HG03521 (cell line): ENCODE measurements at regions not wholly inside any gene's neighbourhood (a gene's known extent, or its start where the extent isn't known, plus 50 kb on each side); places are given as distances from the start of the nearest gene placed in this dataset.
"Not testable (repeated sequence)": the region's sequence is repeated elsewhere in the genome, so short reads cannot be mapped to it uniquely, and the experiment has no call there.

ENCODE experiments used
- ATAC-seq: cut with Tn5 transposase; IDR thresholded peaks from one replicate; pipeline ENCODE4 v1.9.1; 2021; ENCODE audit warnings: mild to moderate bottlenecking, moderate library complexity; ENCODE audit not compliant: unreplicated experiment

DNA sequence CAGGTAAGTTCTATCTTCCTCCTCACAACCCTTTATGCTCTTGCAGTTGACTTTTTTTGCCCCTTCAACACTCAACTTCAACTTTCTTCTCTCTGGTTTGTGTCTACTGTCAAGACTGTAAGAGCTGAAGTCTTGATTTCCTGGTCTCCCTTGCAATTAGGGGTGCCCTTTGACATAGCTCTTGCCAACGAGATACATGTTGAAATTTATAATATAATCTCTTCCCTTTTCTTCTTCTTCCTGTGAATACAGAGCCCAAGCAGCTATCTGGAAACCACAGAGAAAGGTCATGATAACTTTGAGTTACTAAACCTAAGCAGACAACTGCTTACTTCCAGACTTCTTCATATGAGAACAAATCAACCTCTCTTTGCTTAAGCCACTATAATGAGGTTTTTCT is 163.5 kb downstream of the MC4R start:
- no peak for ATAC-seq

DNA sequence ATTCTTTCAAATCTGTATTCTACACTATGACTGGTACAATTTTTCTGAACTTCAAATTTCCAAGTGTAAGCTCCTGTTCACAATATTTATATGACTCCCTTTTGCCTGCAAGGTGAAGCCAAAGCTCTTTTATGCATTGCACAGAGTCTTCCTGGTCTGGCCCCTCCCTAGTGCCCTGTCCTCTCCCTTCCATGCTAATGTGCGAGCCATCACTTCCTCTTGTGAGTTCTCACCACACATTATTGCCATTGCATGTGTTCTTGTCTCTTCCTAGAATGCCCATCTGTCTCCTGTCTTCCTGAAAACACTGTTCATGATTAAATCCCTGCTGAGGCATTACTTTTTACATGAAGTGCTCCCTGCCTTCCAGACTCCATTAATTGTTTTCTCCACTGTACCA is 169.9 kb downstream of the MC4R start:
- ATAC-seq, result no peak

DNA sequence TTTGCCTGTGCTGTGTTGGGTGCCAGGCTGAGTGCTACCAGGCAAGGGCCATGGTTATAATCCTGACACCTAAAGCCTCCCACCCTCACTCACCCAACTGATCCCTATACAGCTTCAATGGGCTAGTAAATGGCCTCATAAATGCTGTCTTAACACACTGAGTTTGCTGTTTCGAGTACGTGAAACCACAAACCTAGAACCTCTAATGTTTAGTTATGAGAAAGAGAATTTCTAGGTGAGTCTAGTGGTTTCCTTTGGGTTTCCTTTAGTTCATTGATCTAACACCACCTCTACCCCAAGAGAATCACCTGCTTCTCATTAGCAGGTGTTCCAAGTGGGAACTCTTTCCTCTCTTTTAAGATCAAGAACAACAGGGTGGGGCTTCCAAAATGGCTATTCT is 172.0 kb downstream of the MC4R start:
- no peak for ATAC-seq

DNA sequence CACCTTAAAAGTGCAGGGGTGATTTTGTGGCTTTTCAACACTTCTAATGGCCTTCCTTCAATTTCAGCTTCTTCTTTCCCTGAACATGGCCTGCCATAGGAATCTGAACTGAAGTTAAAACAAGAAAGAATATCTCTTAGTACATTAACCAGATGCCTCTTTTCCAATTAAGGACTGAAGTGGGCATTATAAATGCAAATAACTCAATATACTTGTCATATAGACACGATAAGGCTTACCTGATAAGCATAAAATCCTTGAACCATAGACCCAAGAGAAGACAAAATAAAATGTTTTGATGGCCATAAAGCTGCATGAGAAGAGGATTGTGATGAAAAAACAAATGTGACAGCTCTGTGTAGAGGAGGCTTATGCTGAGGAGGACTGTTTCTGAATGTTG is 173.1 kb downstream of the MC4R start:
- no peak for ATAC-seq

DNA sequence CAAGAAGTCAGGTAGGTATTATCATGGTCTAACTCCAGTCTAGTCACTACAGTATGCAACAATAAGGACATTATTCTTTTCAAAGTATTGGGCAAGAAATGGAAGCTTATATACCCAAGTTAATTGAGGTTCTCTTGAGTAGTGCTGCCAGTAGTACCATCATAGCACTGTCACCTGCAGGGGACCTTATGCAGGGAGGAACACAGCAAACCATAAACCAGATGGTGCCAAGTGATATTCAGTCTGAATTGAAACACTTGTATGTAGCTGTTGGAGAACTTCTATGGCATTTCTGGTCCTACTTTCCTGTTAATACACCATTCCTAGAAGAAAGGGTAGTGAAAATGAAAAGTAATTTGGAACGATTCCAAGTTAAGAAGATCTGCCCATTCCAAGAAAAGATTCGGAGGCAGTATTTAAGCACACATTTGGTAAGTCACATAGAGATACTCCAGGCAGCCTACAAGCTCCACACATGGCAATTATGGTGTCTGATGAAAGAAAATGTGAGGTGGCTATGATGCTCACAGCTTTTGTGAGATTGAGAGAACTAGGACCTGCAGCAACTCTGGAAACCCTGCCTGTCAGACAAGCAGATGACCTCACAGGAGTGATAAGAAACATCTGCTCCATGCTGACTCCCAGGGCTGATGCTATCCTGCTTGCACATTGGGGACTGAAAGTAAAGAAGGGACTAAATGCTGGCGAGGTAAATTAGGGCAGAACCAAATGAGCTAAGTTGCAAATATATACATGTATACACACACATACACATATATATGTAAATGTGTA is 174.7 kb downstream of the MC4R start:
- ATAC-seq, result no peak

DNA sequence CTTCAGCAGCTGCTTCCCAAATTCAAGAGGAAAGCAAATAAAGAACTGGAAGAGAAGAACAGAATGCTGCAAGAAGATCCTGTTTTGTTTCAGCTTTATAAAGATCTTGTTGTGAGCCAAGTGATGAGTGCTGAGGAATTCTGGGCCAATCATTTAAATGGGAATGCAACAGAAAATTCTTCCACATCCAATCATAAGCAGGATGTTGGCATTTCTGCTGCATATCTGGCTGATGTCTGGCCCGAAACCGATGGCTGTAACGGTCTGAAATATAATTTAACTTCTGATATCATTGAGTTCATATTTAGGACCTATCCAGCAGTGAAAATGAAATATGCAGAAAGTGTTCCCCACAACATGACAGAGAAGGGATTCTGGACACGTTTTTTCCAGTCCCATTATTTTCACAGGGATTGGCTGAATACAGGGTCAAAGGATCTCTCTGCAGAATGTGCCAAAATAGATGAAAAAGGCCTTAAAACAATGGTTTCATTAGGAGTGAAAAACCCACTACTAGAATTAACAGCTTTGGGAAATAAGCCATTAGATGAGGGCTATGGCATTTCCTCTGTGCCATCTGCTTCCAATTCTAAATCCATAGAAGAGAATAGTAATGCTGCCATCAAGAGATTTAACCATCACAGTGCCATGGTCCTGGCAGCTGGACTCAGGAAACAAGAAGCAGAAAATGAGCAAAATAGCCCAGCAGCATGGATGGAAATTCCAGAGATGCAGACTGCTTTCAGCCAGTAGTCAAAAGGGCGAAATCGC is 175.6 kb downstream of the MC4R start:
- ATAC-seq, result no peak

DNA sequence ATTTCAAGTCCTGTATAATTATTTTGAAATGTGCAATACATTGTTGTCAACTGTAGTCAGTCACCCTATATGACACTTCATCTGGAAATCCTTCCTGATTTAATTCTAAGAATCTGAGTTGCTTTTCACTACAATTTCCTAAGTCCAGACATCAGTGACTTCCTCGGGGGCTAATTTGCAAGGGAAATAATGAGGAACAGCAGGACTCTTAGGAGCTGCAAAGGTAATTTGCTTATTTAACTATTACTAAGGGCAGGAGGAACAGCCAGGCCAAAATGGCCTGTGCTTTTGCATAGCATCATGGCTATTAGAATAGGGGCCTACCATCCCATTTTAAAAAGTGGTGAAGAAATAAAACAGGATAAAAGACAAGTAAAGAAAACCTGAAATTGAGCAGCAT is 178.8 kb downstream of the MC4R start:
- no peak for ATAC-seq

DNA sequence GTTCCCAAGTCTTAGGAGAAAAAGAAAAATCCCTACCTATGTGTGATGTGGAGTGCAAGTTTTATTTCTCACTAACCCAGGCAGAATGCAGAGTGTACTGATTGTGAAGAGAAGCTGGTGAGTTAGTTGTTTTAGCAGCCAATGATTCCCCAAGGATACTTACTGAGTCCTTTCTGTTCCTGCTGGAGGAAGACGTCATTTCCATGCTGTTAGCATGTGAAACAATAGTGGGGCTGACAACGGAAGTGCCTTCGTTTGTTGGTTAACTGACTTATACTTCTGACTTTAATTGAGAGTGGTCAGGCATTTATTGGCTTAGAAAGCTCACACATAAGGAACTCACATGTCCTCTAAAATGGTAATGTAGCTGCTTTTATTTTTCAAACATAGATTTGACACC is 180.6 kb downstream of the MC4R start:
- ATAC-seq, result no peak

DNA sequence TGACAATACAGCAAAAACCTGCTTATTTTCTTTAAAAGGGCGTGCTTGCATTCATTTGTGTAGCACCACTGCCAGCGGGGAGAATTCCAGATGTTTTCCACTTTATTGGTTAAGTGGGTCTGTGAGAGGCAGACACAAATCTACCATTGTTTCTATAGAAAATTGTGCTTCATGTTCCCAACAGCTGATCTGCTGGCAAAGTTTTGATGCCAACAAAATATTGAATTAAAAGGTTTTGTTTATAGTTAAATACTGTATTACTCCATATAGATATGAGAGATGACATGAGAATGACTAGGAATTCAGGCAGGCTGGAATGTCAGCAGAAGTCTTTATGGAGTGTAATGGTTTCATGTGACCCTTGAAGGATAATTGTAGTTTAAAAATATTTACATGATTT is 182.7 kb downstream of the MC4R start:
- ATAC-seq, result no peak

DNA sequence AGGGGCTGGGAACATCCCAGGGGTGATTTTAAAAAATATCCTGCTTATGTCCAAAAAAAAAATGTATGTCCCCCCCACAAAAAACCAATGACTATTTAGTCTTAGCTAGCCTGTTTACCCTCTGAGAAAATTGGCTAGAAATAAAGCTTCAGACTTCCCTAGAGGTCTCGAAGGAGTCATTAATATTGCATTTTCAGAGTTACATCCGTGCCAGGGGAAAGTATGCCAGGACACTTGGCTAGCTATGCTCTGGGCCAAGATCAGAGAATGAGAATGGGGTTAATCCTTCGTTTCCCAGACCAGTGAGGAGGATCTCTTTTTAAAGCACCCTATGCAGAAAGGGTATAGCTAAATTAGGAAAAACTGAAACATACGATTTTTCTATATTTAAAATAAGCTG is 183.6 kb downstream of the MC4R start:
- no peak for ATAC-seq

DNA sequence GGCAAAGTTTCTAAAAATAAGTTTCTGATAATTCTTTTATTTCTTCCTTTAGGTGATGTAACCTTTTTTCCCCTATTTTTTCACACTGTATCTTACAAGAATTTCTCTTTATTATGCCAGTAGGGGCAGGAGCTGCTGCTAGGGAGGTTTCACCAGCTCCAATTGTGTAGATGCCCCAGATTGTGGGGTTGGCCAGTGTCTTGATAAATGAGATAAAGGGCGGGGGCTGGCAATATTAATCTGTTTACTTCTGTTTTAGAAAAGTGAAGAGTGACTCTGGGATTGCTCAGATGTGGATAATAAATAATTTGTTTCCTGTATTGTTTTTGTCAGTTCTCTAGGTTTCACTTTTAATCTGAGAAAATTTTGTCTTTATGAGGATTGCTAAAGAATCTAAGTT is 190.4 kb downstream of the MC4R start:
- ATAC-seq, result no peak

DNA sequence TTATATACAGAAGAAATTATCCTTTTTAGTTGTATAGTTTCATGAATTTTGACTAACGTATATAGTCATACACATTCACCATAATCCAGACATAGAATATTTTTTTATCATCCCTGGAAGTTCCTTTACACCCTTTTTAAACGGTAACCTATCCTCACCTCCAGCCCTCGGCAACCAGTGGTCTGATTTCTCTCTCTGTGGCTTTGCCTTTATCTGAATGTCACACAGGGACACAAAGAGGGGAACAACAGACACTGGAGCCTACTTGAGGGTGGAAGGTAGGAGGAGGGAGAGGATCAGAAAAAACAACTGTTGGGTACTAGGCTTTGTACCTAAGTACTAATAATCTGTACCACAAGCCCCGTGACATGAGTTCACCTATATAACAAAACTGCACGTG is 191.9 kb downstream of the MC4R start:
- ATAC-seq, result no peak

DNA sequence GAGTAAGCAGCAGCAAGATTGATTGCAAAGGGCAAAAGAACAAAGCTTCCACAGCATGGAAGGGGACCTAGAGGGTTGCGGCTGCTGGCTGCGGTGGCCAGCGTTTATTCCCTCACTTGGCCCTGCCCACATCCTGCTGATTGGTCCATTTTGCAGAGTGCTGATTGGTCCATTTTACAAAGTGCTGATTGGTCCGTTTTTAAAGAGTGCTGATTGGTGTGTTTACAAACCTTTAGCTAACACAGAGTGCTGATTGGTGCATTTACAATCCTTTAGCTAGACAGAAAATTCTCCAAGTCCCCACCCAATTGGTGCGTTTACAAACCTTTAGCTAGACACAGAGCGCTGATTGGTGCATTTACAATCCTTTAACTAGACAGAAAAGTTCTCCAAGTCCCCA is 194.4 kb downstream of the MC4R start:
- not testable (repeated sequence) for ATAC-seq

DNA sequence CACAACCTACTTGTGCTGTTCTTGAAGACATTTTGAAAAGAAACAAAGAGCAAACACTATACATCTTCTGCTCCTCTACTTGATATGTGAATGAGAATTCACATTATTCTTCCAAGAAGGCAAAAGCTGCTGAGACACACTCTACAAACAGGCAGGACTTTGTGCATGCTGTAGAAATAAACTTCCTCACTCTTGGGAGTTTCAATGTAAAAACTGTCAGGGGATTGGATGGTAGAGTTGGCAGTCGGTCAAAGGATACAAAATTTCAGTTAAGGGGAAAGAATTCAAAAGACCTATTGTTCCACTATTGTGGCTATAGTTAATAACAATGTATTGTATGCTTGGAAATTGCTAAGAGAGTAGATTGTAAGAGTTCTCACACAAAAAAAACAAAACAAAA is 196.3 kb downstream of the MC4R start:
- no peak for ATAC-seq

DNA sequence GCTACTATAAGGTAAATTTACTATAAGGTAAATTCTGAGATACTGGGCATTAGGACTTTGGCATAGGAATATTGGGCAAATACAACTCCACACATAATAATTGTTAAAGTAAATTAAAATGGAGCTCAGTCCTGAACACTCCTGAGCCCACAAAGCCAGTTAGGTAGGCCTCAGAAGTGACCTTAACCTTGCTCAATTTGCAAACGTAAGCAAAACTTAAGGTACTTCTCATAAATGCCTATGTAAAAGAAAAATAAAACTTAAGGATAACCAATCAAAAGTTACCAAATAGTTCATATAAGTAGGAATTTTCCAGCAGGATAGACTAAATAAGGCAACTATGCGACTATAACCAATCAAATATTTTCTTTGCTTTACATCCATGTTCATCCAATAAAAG is 197.7 kb downstream of the MC4R start:
- ATAC-seq, result no peak

DNA sequence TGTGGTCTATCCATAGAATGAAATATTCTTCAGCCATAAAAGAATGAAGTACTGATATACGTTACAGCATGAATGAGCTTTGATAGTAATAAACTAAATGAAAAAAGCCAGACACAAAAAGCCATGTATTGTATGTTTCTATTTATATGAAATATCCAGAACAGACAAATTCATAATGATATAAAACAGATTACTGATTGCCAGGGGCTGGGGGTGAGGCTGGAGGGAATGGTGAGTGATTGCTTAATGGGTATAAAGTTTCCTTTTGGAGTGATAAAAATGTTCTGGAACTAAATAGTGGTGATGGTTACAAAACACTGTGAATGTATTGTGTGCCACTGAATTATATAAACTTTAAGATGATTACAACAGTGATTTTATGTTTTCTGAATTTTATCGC is 200.5 kb downstream of the MC4R start:
- no peak for ATAC-seq

DNA sequence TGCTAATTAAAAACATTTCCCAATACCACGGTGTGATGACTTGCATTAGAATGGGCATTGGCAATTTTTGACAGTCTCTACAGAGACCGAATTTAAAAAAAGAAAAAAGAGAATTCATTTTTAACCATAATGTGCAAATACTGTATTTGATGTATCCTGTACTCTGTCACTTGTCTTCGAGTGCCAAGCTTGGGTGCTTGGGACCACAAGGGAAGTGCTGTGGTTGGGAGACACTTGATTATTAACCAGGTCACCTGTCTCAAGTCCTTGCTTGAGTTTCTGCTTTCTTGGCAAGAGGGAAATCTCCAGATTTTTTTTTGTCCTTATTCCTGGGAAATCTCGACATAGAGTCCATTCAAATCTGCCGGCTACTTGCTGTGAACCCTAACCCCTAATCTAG is 209.0 kb downstream of the MC4R start:
- ATAC-seq, result peak; percentile 68

DNA sequence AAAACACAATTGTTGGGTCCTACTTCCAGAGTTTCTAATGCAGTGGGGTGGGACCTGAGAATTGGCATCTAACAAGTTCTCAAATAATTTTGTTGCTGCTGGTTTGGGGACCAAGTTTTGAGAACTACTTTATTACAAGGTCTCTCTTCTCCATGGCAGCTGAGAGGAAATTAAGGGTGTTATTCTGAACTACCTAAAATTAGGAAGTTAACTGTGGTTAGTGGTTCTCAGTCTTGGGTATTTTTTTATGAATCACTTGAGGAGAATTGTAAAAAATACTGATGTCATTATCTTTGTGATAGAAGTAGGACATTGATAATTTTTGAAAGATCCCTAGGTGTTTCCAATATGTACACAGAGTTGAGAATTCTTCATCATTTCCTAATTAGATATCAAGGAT is 210.2 kb downstream of the MC4R start:
- ATAC-seq, result no peak

DNA sequence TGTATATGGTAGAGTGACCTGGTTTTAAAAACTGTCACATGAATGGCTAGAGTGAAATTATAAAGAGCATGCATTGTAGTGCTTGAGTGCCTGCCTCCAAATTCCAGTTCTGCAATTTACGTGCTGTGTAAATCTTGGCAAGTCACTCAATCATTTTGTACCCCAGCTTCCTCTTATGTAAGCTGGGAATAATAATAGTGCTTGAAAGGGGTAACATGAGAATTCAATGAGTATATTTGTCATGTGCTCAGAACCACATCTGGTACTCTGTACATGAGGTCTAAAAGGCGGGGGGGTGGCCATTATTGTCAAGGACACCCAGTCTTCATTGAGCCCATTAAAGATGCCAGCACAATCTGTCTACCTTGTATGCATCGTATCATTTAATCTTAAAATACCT is 214.8 kb downstream of the MC4R start:
- no peak for ATAC-seq

DNA sequence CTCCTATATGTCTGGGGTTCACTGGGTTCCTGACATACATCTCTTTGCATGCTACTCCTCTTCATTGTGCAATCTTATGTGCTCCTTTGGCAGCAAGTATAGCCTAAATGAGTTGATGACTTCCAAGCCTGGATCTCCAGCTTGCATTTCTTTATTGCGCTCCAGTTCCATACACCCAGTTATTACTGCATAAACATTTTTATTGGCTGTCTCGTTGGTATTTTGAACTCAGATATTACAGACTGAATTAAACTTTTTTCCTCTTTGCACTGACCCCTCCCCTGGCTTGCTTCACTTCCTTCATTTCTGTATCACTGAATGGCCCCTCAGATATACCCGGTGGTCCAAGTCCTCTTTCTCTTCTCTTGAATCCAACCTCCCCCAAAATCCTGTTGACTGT is 219.2 kb downstream of the MC4R start:
- no peak for ATAC-seq

DNA sequence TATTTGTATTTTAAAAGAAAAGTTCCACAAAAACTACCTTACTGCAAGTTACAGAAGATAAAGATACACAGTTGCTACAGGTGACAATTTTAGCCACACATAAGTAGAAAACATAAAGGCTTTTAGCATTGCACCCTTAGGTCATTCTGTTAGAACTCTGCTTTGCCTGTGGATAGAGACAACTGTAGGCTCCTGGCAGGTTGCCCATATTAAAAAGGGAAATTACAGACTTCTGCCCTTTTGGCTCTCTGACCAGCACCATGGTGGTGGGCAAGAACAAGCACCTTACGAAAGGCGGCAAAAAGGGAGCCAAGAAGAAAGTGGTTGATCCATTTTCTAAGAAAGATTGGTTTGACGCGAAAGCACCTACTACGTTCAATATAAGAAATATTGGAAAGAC is 223.3 kb downstream of the MC4R start:
- ATAC-seq, result no peak

DNA sequence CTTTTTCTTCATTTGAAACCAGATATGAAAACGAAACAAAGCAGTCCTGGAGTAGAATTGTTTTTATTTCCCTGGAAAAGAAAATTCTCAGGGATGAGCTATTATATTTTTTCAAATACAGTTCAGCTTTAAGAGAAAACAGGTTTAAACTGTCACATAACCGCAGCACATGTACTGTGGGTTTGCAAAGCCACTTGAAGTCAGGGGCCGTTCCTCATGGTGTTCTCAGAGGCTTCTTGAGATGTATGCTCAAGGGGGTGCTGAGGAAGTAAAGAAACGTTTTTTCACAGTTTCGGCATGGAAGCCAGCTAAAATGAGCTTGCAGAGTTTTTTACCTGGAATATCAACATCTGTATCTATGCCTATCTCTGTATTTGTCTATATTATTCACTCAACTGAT is 225.3 kb downstream of the MC4R start:
- no peak for ATAC-seq
